Fibroblast of villous mesenchyme (primary cell): ENCODE measurements at regions not wholly inside any gene's neighbourhood (a gene's known extent, or its start where the extent isn't known, plus 50 kb on each side); places are given as distances from the start of the nearest gene placed in this dataset.
"Not testable (repeated sequence)": the region's sequence is repeated elsewhere in the genome, so short reads cannot be mapped to it uniquely, and the experiment has no call there.

ENCODE experiments used
- DNase-seq: peaks from one replicate; pipeline ENCODE4 v3.0.0-alpha.2; 2010; ENCODE audit warnings: low read depth
- H3K4me3 ChIP-seq: 2 replicates; pipeline ENCODE4 v1.5.1; 2011; ENCODE audit warnings: low read depth, mild to moderate bottlenecking, low read length
- CTCF ChIP-seq: IDR thresholded peaks from 2 replicates; pipeline ENCODE4 v1.5.1; 2012; ENCODE audit warnings: low read depth, mild to moderate bottlenecking, low read length; ENCODE audit not compliant: insufficient read depth

DNA sequence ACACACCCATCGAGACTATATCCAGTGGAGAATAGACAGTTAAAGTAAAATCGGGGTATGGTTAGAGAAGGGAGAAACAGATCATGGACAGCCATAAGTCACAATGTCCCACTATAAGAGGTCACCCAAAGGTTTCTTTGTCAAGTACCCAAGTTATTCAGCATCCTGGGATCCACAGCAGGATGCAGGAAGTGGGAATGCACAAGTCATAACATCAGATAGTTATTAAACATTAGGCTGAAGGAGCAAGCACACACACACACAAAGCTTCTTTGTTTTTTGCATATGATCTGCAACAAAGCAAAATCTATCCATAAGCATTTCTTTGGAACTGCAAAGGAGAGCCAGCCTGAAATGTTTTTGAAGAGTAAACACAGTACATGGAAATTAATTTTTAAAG lies 111.6 kb downstream of the NOC3L start:
- no peak for DNase-seq
- no peak overlapping the region for H3K4me3 ChIP-seq
- TF ChIP-seq CTCF, result no peak

DNA sequence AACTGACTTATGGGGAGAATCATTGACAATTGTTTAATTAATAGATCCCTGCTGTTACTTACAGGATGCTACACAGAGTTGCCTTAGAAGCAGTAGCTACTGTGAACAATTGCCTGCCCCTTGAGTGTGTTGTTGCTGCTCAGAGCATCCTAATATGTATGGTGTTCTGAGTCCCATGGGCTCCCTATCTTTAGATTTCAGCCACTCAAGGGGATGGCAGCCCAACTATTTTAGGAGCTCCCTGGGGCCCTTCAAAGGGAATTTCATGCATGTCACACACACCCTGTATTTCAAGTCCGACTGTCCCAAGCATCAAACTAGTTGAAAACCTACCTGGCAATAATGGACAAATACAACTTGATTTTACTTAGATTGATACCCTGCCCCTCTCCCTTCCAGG lies 111.2 kb downstream of the NOC3L start:
- TF ChIP-seq CTCF, result no peak
- no peak overlapping the region for H3K4me3 ChIP-seq
- no peak for DNase-seq

DNA sequence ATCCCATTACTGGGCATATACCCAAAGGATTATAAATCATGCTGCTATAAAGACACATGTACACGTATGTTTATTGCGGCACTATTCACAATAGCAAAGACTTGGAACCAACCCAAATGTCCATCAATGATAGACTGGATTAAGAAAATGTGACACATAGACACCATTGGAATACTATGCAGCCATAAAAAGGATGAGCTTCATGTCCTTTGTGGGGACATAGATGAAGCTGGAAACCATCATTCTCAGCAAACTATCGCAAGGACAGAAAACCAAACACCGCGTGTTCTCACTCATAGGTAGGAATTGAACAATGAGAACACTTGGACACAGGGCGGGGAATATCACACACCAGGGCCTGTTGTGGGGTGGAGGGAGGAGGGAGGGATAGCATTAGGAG lies 105.3 kb downstream of the NOC3L start:
- H3K4me3 ChIP-seq, DNase-seq: not testable (repeated sequence)

GRCh38 chr10:94260455-94260854 lies 102.3 kb downstream of the NOC3L start:
- no peak for TF ChIP-seq CTCF
- H3K4me3 ChIP-seq, result no peak overlapping the region
- no peak for DNase-seq

DNA sequence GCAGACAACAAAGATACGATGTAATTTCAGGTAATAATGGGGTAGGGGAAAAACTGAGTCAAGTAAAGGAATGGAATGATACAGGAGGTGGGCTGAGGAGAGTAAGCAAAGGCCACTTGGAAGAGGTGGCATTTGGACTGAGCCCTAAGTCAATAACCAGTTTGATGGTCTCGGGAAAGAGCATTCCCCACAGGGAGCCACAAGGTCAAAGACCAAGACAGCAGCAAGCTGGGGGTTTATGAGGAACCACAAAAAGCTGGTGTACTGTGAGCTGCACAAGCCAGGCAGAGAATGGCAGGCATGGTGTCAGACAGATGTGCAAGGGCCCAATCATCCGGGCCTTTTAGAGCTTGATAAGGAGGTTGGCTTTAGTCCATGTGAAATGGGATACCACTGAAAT lies 98.7 kb downstream of the NOC3L start:
- no peak for DNase-seq
- H3K4me3 ChIP-seq, result no peak overlapping the region
- no peak for TF ChIP-seq CTCF

DNA sequence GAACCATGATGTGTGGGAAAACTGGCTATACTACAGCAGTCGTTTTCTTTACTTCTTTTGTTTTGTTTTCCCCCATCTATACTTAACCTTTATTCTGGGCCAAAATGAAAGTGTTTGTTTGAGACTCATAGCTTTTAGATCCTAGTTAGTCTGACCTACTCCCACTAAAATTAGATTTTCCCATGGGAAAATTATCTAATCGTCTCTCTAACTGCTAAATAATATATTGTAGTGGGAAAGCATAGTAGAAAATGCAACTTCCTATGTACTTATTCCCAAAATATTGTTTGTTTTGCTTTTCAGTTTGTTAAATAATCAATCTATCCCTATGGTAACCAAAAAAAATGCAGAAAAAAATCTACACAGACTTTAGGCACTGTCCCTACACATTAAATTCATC lies 96.6 kb downstream of the NOC3L start:
- DNase-seq, result no peak
- H3K4me3 ChIP-seq, result no peak overlapping the region
- TF ChIP-seq CTCF, result no peak

- H3K4me3 ChIP-seq, result no peak overlapping the region
- no peak for DNase-seq
- no peak for TF ChIP-seq CTCF
Measured at GRCh38 chr10:94268652-94269051, 94.1 kb downstream of the NOC3L start.

DNA sequence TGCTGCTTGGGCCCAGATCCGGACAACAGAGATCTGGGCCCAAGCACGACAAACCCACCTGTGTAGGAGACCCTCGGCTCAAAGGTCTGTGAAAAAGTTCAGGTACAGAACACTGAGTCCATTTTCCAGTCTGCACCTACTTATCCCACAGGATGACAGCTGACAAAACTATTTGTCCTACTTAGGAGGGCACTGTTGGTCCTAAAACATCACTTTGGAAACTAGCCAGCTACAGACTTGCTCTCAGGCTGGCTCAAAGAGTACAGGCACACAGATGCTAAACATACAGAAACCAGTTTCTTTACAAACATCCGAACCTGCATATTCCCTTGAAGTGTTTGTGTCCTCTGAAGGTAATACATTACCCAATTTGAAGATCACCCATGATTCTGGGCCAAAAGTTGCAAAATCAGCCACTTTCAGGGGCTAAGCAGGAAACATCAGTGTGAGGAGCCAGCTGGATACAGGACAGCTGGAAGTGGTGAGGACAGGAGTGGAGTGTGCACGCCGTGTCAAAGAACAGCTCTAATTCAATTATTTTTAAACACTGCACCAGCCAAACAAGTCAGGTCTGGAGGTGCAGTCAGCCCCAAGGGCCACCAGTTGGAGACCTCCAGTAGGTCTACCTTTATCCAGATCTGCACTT lies 88.5 kb downstream of the NOC3L start:
- no peak for TF ChIP-seq CTCF
- H3K4me3 ChIP-seq, result no peak overlapping the region
- DNase-seq, result peak; percentile 3
